ENCODE measurements at regions not wholly inside any gene's neighbourhood (a gene's known extent, or its start where the extent isn't known, plus 50 kb on each side); places are given as distances from the start of the nearest gene placed in this dataset.

DNA sequence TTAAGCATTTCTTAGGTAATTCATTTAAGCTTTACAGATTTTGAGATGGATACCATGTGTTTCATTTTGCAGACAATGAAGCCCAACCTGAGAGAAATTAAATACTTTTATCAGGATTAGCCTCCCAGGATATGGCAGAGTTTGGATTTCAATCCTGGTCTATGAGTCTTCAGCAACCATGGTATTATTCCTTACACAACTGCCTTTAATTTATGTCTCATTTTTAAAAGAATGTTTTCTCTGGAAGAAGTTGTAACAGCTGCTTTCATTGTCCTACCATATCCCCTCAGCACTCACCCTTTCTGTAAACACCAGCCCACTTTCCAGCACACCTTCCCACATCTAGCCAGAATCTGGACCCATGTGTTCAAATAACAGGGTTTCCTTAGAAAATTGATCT, 863.7 kb upstream of the VRK2 start:
- Histone ChIP-seq H3K4me1 (ENCODE audit: control insufficient read depth in 2 of 2, insufficient read depth in 2 of 2, low read length in 2 of 2) (no peaks in the 10 kb centered on the region), H3K9me3 (ENCODE audit: control insufficient read depth in 2 of 3, low read length in 3 of 3) (no peaks in the 10 kb centered on the region), H3K27ac (ENCODE audit: low read depth, low read length) (no peak overlapping the region), H3K27me3 (ENCODE audit: control insufficient read depth in 2 of 2, insufficient read depth in 2 of 2, low read length in 2 of 2) (no peaks in the 10 kb centered on the region), H3K36me3 (ENCODE audit: control insufficient read depth in 2 of 3, insufficient read depth in 3 of 3, low read length in 3 of 3) (no peaks in the 10 kb centered on the region), H3K4me3 (ENCODE audit: low read length) (no peak overlapping the region)
- no peak for DNase-seq
- intact Hi-C loops (cut with micrococcal nuclease): no loop called here
- Mint-ChIP-seq H3K9me3 (peaks cover 0 to 22% (median 5%) of the 10 kb centered on the region in 11 donors), H3K36me3 (no peaks in the 10 kb centered on the region), H3K4me1 (no peaks in the 10 kb centered on the region), H3K27ac (no peak overlapping the region), H3K4me3 (no peak overlapping the region), H3K27me3 (no peaks in the 10 kb centered on the region)
- ChIA-PET CTCF (no interaction called here), POLR2A (no interaction called here)
- no peak for ATAC-seq

DNA sequence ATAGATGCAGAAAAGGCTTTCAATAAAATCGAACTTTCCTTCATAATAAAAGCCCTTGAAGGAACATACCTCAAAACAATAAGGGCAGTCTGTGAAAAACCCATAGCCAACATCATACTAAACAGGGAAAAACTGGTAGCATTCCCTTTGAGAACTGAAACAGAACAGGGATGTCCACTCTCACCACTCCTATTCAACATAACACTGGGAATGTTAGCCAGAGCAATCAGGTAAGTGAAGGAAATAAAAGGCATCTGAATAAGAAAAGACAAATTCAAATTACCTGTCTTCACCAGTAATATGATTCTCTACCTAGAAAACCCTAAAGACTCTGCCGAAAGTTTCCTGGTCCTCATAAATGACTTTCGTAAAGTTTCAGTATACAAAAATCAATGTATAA, 861.0 kb upstream of the VRK2 start:
- H3K36me3 ChIP-seq (ENCODE audit: control insufficient read depth in 2 of 3, insufficient read depth in 3 of 3, low read length in 3 of 3): no peaks in the 10 kb centered on the region
- no peak overlapping the region for H3K27ac ChIP-seq (ENCODE audit: low read depth, low read length)
- H3K27me3 ChIP-seq (ENCODE audit: control insufficient read depth in 2 of 2, insufficient read depth in 2 of 2, low read length in 2 of 2): no peaks in the 10 kb centered on the region
- H3K36me3 Mint-ChIP-seq: no peaks in the 10 kb centered on the region
- DNase-seq (no peak), ATAC-seq (no peak)
- CTCF ChIA-PET: no interaction called here
- no peak overlapping the region for H3K4me3 Mint-ChIP-seq
- H3K4me3 ChIP-seq (ENCODE audit: low read length): no peak overlapping the region
- intact Hi-C loops (cut with micrococcal nuclease): no loop called here
- H3K27ac Mint-ChIP-seq: no peak overlapping the region
- H3K27me3 Mint-ChIP-seq: no peaks in the 10 kb centered on the region
- POLR2A ChIA-PET: no interaction called here
- no peaks in the 10 kb centered on the region for H3K4me1 Mint-ChIP-seq
- no peaks in the 10 kb centered on the region for H3K4me1 ChIP-seq (ENCODE audit: control insufficient read depth in 2 of 2, insufficient read depth in 2 of 2, low read length in 2 of 2)
- H3K9me3 Mint-ChIP-seq: peaks cover 0 to 10% (median 3%) of the 10 kb centered on the region in 11 donors
- H3K9me3 ChIP-seq (ENCODE audit: control insufficient read depth in 2 of 3, low read length in 3 of 3): no peaks in the 10 kb centered on the region

DNA sequence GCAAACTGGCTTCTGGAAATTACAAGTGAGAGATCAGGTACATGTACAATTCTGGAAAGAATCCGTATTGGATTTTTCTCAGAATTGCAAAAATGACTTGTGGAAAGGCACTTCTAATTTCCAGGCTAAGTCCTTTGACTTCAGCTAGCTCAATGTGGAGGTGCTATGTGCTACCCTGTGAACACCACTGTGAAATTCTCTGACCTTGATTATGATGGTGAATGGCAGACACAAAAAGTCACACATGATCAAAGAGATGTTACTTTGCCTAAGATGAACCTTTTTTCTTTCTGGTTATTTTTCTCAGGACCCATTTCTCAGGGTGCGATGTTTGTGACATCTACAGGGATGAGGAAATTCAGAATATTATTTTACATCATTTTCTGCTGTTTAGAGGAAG, 856.6 kb upstream of the VRK2 start:
- Mint-ChIP-seq H3K4me3 (no peak overlapping the region), H3K27me3 (no peaks in the 10 kb centered on the region), H3K9me3 (peaks cover 0 to 14% (median 6%) of the 10 kb centered on the region in 11 donors), H3K4me1 (no peaks in the 10 kb centered on the region), H3K27ac (no peak overlapping the region), H3K36me3 (no peaks in the 10 kb centered on the region)
- H3K4me3 ChIP-seq (ENCODE audit: low read length): no peak overlapping the region
- H3K9me3 ChIP-seq (ENCODE audit: control insufficient read depth in 2 of 3, low read length in 3 of 3): no peaks in the 10 kb centered on the region
- no peak overlapping the region for H3K27ac ChIP-seq (ENCODE audit: low read depth, low read length)
- POLR2A ChIA-PET: no interaction called here
- H3K36me3 ChIP-seq (ENCODE audit: control insufficient read depth in 2 of 3, insufficient read depth in 3 of 3, low read length in 3 of 3): no peaks in the 10 kb centered on the region
- CTCF ChIA-PET: no interaction called here
- no peaks in the 10 kb centered on the region for H3K4me1 ChIP-seq (ENCODE audit: control insufficient read depth in 2 of 2, insufficient read depth in 2 of 2, low read length in 2 of 2)
- no peaks in the 10 kb centered on the region for H3K27me3 ChIP-seq (ENCODE audit: control insufficient read depth in 2 of 2, insufficient read depth in 2 of 2, low read length in 2 of 2)
- ATAC-seq (no peak), DNase-seq (no peak)
- intact Hi-C loops (cut with micrococcal nuclease): no loop called here

DNA sequence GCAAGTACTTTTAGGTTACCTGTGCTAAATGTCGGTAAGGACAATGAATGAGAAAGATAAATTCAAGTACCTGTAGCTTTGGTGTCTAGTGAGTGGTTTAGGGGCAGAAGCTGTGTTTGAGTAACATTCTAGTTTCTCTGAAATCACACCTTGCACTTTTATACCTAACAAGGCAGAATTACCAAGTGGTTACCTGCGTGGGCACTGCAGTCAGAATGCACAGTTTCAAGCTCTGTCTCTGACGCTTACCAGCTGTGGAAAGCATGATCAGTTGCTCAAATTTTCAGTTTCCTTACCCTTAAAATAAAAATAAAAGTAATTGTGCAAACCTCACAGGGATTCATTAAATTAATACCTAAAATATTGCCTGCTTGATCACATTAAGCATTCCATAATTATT, 846.9 kb upstream of the VRK2 start:
- H3K9me3 ChIP-seq (ENCODE audit: control insufficient read depth in 2 of 3, low read length in 3 of 3): no peaks in the 10 kb centered on the region
- no peaks in the 10 kb centered on the region for H3K27me3 ChIP-seq (ENCODE audit: control insufficient read depth in 2 of 2, insufficient read depth in 2 of 2, low read length in 2 of 2)
- H3K36me3 ChIP-seq (ENCODE audit: control insufficient read depth in 2 of 3, insufficient read depth in 3 of 3, low read length in 3 of 3): no peaks in the 10 kb centered on the region
- intact Hi-C loops (cut with micrococcal nuclease): no loop called here
- H3K4me3 ChIP-seq (ENCODE audit: low read length): no peak overlapping the region
- ChIA-PET CTCF (no interaction called here), POLR2A (no interaction called here)
- Mint-ChIP-seq H3K27ac (no peak overlapping the region), H3K27me3 (no peaks in the 10 kb centered on the region), H3K4me3 (no peak overlapping the region), H3K9me3 (peaks cover 4 to 32% (median 10%) of the 10 kb centered on the region in 11 donors), H3K4me1 (no peaks in the 10 kb centered on the region), H3K36me3 (peaks cover 0 to 5% (median 0%) of the 10 kb centered on the region in 5 donors)
- ATAC-seq (no peak), DNase-seq (no peak)
- no peaks in the 10 kb centered on the region for H3K4me1 ChIP-seq (ENCODE audit: control insufficient read depth in 2 of 2, insufficient read depth in 2 of 2, low read length in 2 of 2)
- no peak overlapping the region for H3K27ac ChIP-seq (ENCODE audit: low read depth, low read length)

DNA sequence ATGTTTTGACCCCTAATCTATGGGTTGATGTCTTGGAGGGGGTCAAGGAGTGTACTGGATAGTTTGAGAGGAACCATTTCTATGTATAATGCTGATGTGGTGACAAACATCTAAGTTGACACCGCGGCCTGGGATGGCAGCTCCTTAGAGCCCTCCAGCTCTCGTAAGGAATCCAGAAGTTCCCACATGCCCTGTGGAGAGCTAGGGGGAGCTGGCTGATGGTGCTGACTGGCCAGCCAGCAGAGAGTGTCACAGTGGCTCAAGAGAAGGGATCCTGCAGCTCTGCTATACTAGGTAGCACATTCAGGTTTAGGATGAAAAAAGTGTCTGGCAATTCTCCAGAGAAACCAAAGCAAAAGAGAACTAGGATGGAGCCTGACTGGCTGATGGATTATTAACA, 842.2 kb upstream of the VRK2 start:
- CTCF ChIA-PET: no interaction called here
- H3K4me1 Mint-ChIP-seq: no peaks in the 10 kb centered on the region
- no peak for DNase-seq

DNA sequence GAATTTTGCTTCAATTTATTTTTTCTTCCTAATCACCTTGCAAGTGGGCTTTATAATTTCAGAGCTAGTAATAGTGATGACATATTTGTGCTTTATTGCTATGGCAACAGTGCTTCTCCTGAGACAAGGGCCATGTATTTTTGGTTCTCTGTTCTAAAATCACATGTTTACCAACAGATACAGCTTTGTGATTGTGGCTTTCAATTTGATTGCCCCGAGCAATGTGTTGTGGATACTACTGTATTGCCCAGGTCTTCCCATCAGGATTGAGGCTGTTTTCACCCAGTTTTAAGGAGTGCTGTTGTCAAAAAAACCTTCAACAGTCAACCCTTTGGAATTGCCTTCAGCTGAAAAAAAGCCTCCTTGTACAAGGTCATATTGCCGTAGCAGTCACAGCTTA, 841.4 kb upstream of the VRK2 start:
- Histone ChIP-seq H3K27ac (ENCODE audit: low read depth, low read length) (no peak overlapping the region), H3K4me3 (ENCODE audit: low read length) (no peak overlapping the region), H3K36me3 (ENCODE audit: control insufficient read depth in 2 of 3, insufficient read depth in 3 of 3, low read length in 3 of 3) (no peaks in the 10 kb centered on the region), H3K9me3 (ENCODE audit: control insufficient read depth in 2 of 3, low read length in 3 of 3) (no peaks in the 10 kb centered on the region), H3K4me1 (ENCODE audit: control insufficient read depth in 2 of 2, insufficient read depth in 2 of 2, low read length in 2 of 2) (no peaks in the 10 kb centered on the region), H3K27me3 (ENCODE audit: control insufficient read depth in 2 of 2, insufficient read depth in 2 of 2, low read length in 2 of 2) (no peaks in the 10 kb centered on the region)
- peaks cover 0 to 16% (median 4%) of the 10 kb centered on the region in 11 donors for H3K9me3 Mint-ChIP-seq
- ChIA-PET CTCF (no interaction called here), POLR2A (no interaction called here)
- no peak for ATAC-seq
- H3K27ac Mint-ChIP-seq: no peak overlapping the region
- H3K27me3 Mint-ChIP-seq: no peaks in the 10 kb centered on the region
- no peaks in the 10 kb centered on the region for H3K4me1 Mint-ChIP-seq
- no peak for DNase-seq
- no peaks in the 10 kb centered on the region for H3K36me3 Mint-ChIP-seq
- no peak overlapping the region for H3K4me3 Mint-ChIP-seq
- intact Hi-C loops (cut with micrococcal nuclease): no loop called here

More for the DNA sequence above, 842.2 kb upstream of the VRK2 start:
- H3K9me3 Mint-ChIP-seq: peaks cover 0 to 18% (median 4%) of the 10 kb centered on the region in 11 donors
- Histone ChIP-seq H3K4me3 (ENCODE audit: low read length) (no peak overlapping the region), H3K27me3 (ENCODE audit: control insufficient read depth in 2 of 2, insufficient read depth in 2 of 2, low read length in 2 of 2) (no peaks in the 10 kb centered on the region), H3K36me3 (ENCODE audit: control insufficient read depth in 2 of 3, insufficient read depth in 3 of 3, low read length in 3 of 3) (no peaks in the 10 kb centered on the region), H3K27ac (ENCODE audit: low read depth, low read length) (no peak overlapping the region), H3K9me3 (ENCODE audit: control insufficient read depth in 2 of 3, low read length in 3 of 3) (no peaks in the 10 kb centered on the region), H3K4me1 (ENCODE audit: control insufficient read depth in 2 of 2, insufficient read depth in 2 of 2, low read length in 2 of 2) (no peaks in the 10 kb centered on the region)
- POLR2A ChIA-PET: no interaction called here
- H3K36me3 Mint-ChIP-seq: no peaks in the 10 kb centered on the region
- no peak overlapping the region for H3K4me3 Mint-ChIP-seq
- intact Hi-C loops (cut with micrococcal nuclease): no loop called here
- no peak for ATAC-seq
- no peaks in the 10 kb centered on the region for H3K27me3 Mint-ChIP-seq
- H3K27ac Mint-ChIP-seq: no peak overlapping the region

DNA sequence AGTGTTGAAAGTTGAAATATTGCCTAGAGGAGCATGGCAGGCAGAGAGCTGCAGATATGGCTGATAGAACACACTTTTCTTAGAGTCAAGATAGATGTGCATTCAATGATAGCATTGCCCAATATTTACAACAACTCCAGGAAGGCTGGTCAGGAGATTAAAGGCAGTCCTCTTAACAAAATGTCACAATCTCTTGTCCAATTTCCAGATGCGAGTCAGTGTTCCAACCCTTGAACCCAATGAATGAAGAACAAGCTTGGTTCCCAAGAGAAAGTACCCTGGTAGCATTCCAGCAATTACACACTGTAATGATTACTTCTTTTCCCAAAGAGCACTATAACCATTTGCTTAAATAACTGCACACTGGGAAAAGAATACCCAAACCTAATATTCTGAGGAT, 839.4 kb upstream of the VRK2 start:
- Mint-ChIP-seq H3K9me3 (peaks cover 0 to 22% (median 5%) of the 10 kb centered on the region in 11 donors), H3K27me3 (no peaks in the 10 kb centered on the region), H3K36me3 (peaks cover 0 to under 1% (median 0%) of the 10 kb centered on the region in 5 donors), H3K4me3 (no peak overlapping the region), H3K27ac (no peak overlapping the region), H3K4me1 (no peaks in the 10 kb centered on the region)
- intact Hi-C loops (cut with micrococcal nuclease): no loop called here
- no peak for DNase-seq
- Histone ChIP-seq H3K9me3 (ENCODE audit: control insufficient read depth in 2 of 3, low read length in 3 of 3) (no peaks in the 10 kb centered on the region), H3K27ac (ENCODE audit: low read depth, low read length) (no peak overlapping the region), H3K4me1 (ENCODE audit: control insufficient read depth in 2 of 2, insufficient read depth in 2 of 2, low read length in 2 of 2) (no peaks in the 10 kb centered on the region), H3K4me3 (ENCODE audit: low read length) (no peak overlapping the region), H3K27me3 (ENCODE audit: control insufficient read depth in 2 of 2, insufficient read depth in 2 of 2, low read length in 2 of 2) (no peaks in the 10 kb centered on the region), H3K36me3 (ENCODE audit: control insufficient read depth in 2 of 3, insufficient read depth in 3 of 3, low read length in 3 of 3) (no peaks in the 10 kb centered on the region)
- POLR2A ChIA-PET: no interaction called here
- CTCF ChIA-PET: no interaction called here
- ATAC-seq: no peak

All from naive thymus-derived CD4-positive, alpha-beta T cell (primary cell).